Embryonic facial prominence (tissue), 1 donor: ENCODE measurements at regions not wholly inside any gene's neighbourhood (a gene's known extent, or its start where the extent isn't known, plus 50 kb on each side); places are given as distances from the start of the nearest gene placed in this dataset.
"Not testable (repeated sequence)": the region's sequence is repeated elsewhere in the genome, so short reads cannot be mapped to it uniquely, and the experiment has no call there.

Experiments
- DNase-seq: peaks from one replicate; pipeline ENCODE4 v3.0.0-alpha.2; 2016; ENCODE audit errors: extremely low spot score

DNA sequence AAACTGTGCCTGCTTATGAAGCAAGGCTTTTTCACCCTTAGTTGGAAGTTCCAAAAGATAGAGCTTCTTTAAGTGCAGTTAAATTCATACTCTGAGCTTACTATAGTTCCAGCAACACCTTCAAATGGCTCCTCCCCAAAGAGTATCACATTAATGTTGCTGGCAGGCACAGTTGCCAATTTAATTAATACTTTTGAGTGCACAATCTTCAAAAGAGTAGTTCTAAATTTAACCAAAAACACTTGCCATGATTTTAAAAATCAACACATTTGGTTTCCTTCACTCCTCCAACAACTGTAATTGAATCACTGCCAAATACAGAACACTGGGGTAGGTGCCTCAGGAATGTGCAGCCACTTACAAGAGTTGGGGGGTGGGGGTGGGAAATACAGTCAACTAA, 150.6 kb upstream of the UBE2E3 start:
- no peak for DNase-seq

DNA sequence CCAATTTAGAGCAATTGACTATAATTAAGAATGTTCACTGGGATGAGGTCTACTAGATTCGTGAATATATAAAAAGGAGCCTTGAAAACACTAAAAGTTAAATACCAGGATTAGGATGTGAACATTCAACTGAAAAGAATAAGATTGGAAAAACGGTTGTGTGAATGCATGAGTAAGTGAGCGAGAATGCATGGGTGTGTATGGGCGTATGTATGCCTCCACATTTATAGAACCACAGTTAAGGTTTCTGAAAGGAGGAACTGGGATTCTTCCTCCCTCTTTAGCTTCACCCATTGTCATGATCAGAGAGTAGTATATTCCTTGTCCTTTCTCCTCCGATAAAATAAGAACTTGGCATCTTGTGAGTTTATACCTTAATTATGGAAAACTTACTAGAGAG, 151.1 kb upstream of the UBE2E3 start:
- no peak for DNase-seq

DNA sequence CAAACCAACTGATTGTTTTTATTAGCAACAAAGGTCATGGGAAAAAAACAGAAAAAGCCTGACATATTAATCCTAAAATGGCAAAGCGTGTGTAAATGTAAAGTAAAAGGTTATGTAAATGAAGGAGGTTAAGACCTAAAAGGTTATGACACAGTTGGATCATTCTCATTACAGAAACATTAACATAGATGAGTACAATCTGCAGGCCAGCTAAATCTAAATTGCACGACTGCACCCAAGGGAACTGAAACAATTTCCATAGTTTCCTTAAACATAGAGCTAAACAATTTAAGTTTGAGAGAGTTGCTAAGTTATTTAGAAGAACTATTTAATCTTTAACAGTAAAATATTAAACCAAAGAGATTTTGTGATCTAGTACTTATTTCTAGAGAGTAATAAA, 151.6 kb upstream of the UBE2E3 start:
- DNase-seq = no peak

DNA sequence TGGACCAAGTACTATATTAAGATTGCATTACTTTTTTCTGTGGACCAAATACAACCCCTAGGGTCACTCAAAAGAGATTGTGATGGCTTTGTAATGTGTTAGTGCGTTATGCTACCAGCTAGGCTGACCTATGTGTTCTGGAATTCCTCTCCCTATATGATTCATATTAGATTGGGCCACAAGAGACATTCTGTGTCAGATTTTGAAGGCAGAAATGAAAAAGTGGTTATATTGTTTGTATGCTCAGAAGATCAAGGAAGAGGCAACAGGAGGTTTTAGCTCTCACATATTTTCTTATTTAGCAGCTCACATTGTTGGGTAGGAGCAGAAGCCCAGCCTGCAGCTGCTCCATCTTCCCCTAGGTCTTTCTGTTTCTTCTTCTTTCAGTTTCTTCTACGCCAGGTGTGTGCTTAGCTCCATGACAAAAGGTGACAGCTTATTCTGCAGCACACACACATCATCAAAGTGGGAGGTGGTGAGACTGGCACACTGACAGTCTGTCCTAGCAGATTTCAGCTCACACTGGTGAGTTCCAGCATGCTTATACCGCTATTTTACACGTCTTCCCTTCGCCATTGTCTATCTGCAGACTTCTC, 156.8 kb upstream of the UBE2E3 start:
- no peak for DNase-seq

DNA sequence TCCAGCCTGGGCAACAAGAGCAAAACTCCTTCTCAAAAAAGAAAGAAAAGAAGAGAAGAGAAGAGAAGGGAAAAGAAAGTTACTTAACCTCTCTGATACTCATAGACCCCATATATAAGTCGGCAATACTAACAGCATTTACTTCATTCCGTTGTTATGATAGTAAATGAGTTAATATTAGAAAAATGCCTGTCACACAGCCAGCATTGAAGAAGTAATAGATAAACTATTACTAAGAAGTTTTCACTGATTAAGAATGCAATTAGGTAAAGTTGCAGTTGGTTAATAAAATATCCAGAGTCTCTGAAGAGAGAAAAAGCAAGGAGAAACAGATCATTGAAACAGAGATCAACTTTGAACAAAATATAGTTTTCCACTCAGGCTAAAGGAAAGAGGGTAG, 161.3 kb upstream of the UBE2E3 start:
- no peak for DNase-seq

DNA sequence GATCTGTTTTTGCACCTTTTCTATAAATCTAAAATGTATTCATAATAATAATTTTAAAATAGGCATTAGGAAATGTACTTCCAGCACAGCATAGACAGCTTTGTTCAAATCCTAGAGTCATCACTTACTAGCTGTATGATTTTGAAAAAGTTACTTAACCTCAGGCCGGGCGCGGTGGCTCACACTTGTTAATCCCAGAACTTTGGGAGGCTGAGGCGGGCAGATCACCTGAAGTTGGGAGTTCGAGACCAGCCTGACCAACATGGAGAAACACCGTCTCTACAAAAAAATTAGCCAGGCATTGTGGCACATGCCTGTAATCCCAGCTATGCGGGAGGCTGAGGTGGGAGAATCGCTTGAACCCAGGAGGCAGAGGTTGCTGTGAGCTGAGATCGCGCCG, 161.7 kb upstream of the UBE2E3 start:
- not testable (repeated sequence) for DNase-seq

DNA sequence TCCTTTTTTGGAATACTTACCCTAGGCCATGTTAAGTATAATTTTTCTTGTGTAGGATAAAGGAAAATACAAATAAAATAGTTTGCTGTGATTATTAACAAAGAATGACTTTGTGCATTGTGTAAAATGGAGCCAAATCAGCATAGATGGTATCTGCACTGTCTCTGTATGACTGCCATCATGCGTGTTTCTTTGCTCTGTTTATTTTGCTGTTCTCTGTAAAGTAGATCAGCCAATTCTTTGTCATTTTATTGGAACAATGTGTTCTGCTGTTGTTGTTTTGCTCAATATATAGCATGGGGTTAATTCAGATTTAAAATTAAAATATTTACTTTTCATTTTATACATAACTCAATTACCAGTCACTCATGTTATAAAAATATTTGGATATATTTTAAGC, 181.3 kb upstream of the UBE2E3 start:
- no peak for DNase-seq

DNA sequence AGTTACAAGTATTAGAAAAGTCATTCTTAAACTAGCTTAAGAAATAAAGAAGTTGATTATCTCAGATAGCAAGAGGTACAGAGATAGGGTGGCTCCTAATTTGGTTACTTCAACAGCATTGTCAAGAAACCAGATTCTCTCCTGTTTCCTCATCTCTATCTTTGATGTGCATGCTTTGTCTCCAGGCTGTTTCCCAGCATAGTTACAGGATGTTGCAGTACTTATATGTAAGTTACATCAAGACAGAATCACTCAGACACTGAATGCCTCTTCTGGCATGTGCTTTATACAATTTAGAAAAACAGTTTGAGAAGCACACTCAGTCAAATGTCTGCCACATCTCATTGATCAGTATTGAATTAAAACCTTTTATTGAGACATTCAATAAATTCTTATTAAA, 189.5 kb upstream of the UBE2E3 start:
- DNase-seq = no peak

DNA sequence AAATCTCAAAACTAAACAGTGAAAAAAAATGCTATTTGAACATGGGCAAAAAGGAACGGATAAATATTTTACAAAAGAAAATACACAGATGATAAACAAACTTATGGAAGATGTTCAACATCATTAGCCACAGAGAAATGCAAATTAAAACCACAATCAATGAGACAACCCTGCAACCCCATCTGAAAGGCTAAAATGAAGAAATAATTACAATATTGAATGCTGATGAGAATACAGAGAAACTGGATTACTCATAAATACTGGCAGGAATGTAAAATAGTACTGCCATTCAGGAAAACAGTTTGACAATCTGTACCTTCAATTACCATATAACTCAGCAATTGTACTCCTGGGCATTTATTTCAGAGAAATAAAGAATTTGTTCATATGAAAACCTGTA, 193.1 kb upstream of the UBE2E3 start:
- no peak for DNase-seq

DNA sequence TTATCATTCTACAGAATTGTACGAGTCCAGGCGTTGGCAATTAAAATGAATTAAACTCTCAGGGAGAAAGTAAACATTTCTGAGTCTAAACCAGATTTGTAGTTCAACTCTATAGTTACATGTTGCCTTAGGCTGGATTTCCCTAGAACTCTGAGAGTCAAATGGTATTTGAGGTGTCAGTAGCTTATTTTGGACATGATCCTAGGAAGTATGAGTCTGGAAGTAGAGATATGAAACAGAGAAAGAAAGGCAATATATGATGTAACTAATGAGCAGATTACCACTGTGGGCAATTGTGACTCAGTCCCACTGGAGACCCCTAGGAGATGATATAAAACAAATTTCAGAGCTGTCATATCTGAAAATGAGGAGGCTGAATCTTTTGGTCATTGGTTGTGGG, 199.1 kb upstream of the UBE2E3 start:
- DNase-seq = no peak

DNA sequence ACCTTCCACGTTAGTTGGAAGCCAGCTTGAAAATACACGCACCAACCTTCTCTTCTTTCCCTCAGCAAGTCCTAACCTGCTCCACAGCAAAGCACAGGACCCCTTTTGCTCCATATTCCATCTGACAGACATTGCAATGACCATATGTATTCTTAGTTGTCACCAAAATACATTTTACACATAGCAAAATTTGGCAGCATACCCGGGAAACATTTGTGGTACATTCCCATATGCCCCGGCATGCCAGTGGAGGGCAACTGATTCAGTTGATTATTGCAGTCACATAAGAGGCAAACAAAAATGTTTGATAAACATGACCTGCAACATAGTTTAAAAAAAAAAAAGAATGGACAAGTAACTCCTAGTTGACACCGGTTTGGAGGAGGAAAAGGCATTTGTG, 202.1 kb upstream of the UBE2E3 start:
- DNase-seq = no peak

DNA sequence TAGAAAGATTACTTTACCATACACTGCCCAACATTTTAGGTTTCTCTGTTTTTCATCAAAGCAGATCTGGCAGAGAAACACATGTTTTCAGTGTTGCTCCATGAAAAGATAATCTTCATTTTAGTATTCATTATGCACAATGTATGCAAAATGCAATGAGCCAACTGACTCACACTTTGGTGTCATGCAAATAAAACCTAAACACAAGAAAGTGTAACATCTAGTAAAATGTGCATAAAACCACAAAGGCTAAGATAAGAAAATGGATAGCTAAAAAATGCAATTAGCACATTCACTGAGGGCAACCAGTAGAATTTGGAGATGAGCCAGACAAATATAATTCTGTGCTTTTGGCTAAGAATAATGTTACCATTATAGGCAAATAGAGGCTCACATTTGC, 203.5 kb upstream of the UBE2E3 start:
- no peak for DNase-seq

DNA sequence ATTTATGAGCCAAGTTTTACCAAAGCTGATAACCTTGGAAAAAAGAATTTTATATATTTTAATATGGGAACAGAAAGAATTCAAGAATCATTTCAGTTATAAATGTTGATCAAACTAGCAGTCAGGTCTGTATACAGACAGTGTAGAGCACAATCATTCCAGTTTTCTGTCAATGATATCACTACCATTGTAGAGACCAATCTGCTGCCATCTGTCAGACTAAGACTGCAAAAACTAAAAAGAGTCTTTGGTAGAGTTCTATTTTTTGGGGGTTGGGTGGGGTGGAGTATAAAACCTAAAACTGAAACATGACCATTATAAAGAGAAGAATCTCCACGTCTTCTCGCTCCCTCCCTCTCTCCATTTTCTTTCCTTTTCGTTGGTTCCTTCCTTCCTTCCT, 204.7 kb upstream of the UBE2E3 start:
- DNase-seq = no peak

DNA sequence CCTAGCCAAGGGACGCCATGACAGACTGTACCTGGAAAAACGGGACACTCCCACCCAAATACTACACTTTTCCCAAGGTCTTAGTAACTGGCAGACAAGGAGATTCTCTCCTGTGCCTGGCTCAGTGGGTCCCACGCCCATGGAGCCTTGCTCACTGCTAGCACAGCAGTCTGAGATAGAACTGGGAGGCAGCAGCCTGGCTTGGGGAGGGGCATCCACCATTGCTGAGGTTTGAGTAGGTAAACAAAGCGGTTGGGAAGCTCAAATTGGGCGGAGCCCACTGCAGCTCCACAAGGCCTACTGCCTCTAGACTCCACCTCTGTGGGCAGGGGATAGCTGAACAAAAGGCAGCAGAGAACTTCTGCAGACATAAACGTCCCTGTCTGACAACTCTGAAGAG, 215.1 kb upstream of the UBE2E3 start:
- not testable (repeated sequence) for DNase-seq

DNA sequence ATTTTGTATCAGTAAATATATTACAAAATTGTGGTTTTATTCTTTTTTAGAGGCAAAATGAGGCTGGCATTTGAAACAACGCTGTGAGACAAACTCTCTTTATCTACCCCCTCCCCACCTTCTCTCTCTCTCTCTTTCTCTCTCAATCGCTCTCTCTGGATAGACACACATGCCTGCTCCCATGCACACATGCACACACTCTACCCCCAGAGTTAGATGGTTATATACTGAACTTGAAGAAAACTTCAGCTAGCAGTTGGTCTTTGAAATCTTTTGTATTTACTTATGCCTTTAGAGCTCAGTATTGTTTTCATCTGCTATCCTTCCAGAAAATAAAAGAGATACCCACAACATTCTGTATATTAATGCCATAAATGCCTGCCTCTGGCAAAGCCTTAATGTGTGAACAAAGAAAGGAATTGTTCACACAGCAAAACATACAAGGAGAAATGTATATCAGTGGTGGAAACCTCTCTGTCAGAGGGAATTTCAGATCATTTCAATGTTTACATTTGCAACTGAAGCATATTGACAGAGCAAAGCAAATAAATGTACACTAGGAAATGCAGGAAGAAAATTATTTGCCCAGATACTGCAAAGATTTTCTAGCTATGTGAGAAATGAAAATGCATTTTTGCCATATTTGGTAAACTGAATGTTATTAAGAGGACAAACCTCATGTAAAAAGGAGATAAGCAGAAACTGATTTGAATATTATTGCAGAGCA, 217.0 kb upstream of the UBE2E3 start:
- DNase-seq = no peak

DNA sequence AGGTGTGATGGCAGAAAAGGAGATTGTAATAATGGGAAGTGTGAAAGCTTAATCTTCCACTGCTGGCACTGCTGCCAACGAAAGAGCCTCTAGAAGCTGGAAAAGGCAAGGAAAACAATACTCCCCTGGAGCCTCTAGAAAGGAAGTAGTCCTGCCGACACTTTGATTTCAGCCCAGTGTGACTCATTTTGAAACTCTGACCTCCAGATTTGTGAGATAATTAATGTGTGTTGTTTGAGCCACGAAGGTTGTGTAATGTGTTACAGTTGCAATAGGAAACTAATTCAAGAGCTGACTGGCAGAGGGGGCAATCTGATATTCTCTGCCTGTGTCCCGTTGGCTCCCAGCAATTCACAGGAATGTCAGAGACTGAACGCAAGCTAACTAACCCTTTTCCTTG, 219.2 kb upstream of the UBE2E3 start:
- DNase-seq = no peak

DNA sequence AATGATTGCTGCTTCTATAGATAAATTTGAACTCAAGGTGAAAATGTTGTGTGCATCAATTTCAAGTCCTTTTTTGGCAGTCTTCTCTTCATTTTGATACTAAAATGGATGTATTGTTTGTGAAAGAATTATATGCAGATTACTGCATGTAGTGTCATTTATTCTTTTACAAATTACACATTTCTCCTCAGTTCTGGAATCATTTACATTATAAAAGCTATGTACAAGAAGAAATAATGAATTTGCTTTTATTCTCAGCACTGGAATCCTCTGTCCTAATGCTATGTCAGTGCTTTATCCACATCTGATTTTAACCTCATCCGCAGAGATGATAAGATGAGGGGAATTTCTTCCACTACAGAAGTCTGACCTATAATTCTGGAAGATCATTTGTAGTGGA, 220.8 kb upstream of the UBE2E3 start:
- no peak for DNase-seq

DNA sequence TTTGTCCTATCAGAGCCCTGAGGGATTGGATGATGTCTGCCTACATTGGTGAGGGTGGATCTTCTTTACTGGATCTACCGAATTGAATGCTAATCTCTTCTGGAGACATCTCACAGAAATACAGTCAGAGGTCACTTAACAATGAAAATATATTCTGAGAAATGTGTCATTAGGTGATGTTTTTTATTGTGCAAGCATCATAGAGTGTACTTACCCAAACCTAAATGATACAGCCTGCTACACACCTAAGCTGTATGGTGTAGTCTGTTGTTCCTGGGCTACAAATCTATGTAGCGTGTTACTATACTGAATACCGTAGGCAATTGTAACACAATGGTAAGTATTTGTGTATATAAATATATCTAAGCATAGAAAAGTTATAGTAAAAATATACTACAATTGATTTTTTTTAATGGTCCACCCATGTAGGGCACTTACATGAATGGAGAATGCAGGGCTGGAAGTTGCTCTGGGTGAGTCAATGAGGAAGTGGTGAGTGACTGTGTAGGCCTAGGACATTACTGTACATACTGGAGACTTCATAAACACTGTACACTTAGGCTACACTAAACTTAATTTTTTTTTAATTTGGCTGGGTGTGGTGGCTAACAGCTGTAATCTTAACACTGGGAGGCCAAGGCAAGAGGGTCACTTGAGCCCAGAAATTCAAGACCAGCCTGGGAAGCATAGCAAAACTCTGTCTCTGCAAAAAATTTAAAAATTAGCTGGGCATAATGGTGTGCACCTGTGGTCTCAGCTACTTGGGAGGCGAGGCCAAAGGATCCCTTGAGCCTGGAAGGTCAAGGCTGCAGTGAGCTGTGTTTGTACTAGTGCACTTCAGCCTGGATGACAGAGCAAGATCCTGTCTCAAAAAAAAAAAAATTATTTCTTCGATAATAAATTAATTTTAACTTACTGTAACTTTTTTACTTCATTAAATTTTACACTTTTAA, 226.3 kb upstream of the UBE2E3 start:
- no peak for DNase-seq

DNA sequence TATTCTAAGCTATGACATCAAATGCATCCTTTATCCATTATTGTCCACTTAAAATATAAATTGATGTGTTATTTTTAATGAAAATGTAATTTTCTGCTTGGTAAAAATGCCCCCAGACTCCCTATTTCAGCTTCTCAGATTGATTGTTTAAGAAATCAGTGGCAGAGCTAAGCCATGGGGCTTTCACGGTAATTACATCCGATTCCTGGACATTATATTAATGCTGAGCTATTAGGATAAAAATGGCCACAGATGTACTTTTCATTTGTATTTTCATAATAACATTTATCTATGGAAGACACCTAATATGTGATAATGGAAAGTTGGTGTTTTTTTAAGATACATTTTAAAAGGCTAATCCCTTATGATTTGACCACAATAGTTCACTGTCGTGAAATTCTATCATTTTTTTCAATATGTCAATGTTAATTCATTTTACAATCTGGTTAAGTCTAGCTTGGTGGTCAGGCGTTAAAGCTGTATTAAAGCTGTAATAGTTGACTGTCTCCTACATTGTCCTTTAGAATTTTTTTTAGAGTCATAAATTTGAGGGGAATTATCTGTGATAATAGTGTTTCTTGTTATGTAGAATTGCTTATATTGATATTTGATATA, 229.0 kb upstream of the UBE2E3 start:
- DNase-seq = no peak

DNA sequence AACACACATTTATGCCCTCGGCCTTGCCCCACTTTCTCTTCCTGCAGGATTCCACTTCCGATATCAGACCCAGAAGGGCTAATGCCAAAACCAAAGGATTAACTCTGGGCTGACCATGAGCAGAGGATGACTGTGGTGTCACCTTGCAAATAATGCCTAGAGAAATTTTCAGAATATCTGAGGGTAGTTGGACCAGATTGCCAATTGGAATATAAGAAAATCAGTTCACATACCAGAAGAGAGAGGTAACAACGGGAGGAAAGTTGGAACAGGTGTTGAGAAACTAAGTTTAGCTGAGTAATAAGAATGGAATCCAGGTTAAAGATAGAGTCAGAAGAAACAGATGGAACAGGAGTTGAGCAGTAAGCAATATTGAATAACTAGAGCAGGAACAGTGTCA, 232.7 kb upstream of the UBE2E3 start:
- no peak for DNase-seq

DNA sequence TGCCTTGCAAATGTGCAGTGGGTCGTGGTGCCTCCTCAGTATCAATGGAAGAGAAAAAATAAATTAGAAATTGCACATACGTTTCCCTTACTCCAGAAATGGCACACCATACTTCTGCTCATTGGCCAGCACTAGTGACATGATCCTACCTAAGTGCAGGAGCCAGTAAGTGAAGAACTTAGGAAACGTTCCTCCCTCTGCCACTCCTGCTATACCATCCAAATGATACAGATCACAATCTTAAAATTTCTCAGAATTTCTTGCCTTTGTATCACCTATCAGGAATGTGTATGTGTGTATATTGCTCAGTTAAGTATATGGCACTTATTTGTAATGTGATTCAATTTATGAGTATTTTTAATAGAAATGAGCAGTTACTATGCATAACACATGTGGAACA, 237.0 kb upstream of the UBE2E3 start:
- DNase-seq = no peak

DNA sequence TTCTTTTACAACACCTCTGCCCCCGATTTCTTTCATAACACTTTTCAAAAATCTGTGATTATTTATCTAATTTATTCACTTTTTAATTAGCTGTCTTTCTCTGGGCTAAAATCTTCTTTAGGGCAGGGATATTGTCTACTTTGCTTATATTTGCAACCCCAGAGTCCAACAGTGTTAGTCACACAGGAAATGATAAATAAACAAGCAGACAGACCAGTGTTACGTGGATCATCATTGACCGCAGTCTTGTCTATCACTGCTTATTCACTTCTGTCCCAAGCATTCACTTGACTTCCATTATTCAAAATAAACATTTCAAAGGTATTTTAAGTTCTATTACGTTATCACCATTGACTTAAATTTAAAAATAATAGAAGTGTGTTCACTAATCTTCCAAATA, 237.6 kb upstream of the UBE2E3 start:
- DNase-seq = no peak
